WTC11 (cell line): ENCODE measurements at regions not wholly inside any gene's neighbourhood (a gene's known extent, or its start where the extent isn't known, plus 50 kb on each side); places are given as distances from the start of the nearest gene placed in this dataset.
"Not testable (repeated sequence)": the region's sequence is repeated elsewhere in the genome, so short reads cannot be mapped to it uniquely, and the experiment has no call there.

ENCODE experiments used
- ATAC-seq: fragments of 200-7000 bp; cut with Tn5 transposase; 2 replicates; pipeline ENCODE4 v1.10.0; 2021; ENCODE audit warnings: mild to moderate bottlenecking, moderate library complexity
- CTCF ChIA-PET: fragments of 300-600 bp; sonication (Branson Sonifier 250); formaldehyde crosslinking; loops from one replicate; lab custom pipeline; 2021; ENCODE audit warnings: antibody characterized with exemption; lab: Charles Lee
- POLR2A ChIA-PET: fragments of 350-600 bp; sonication (Branson Sonifier 250); formaldehyde crosslinking; loops from one replicate; lab custom pipeline; 2021; ENCODE audit warnings: antibody characterized with exemption; lab: Charles Lee
- DNase-seq: peaks from one replicate; pipeline ENCODE4 v3.0.0; 2021; ENCODE audit warnings: low spot score
- H3K27ac Mint-ChIP-seq: 2 replicates; pipeline ENCODE4 v1.8.0; 2021; ENCODE audit warnings: mixed read lengths
- H3K27me3 Mint-ChIP-seq: 2 replicates; pipeline ENCODE4 v1.8.0; 2021; ENCODE audit warnings: low read depth, mild to moderate bottlenecking, moderate library complexity, mixed read lengths
- H3K36me3 Mint-ChIP-seq: 2 replicates; pipeline ENCODE4 v1.8.0; 2021; ENCODE audit warnings: mixed read lengths
- H3K4me1 Mint-ChIP-seq: 2 replicates; pipeline ENCODE4 v1.8.0; 2022; ENCODE audit warnings: mixed read lengths
- H3K4me3 Mint-ChIP-seq: 2 replicates; pipeline ENCODE4 v1.8.0; 2021; ENCODE audit warnings: mild to moderate bottlenecking, moderate library complexity, mixed read lengths
- H3K9me3 Mint-ChIP-seq: 2 replicates; pipeline ENCODE4 v1.8.0; 2021; ENCODE audit warnings: mixed read lengths
- ATF3 ChIP-seq: sonication (generic); formaldehyde crosslinking; conservative IDR thresholded peaks from 2 replicates; pipeline ENCODE4 v1.8.1; 2022; ENCODE audit warnings: mild to moderate bottlenecking, missing genetic modification reagents
- ATF6 ChIP-seq: sonication (generic); formaldehyde crosslinking; IDR thresholded peaks from 2 replicates; pipeline ENCODE4 v1.8.1; 2023; ENCODE audit warnings: mild to moderate bottlenecking, missing genetic modification reagents
- CBFB ChIP-seq: sonication (generic); formaldehyde crosslinking; IDR thresholded peaks from 2 replicates; pipeline ENCODE4 v1.8.1; 2022; ENCODE audit warnings: mild to moderate bottlenecking, low read depth, missing genetic modification reagents
- CTCF ChIP-seq: fragments of 200-600 bp; IDR thresholded peaks from 2 replicates; pipeline ENCODE4 v1.8.0; 2022; ENCODE audit warnings: antibody characterized with exemption
- E2F1 ChIP-seq: sonication (generic); formaldehyde crosslinking; IDR thresholded peaks from 2 replicates; pipeline ENCODE4 v1.8.0; 2022; ENCODE audit warnings: mild to moderate bottlenecking, missing genetic modification reagents
- GABPB1 ChIP-seq: sonication (generic); formaldehyde crosslinking; IDR thresholded peaks from 2 replicates; pipeline ENCODE4 v1.8.1; 2023; ENCODE audit warnings: mild to moderate bottlenecking, missing genetic modification reagents
- GRHL2 ChIP-seq: fragments of 250-450 bp; sonication (Bioruptor Pico); IDR thresholded peaks from 2 replicates; pipeline ENCODE4 v1.8.0; 2022; ENCODE audit warnings: mild to moderate bottlenecking, moderate library complexity; ENCODE audit not compliant: insufficient replicate concordance, severe bottlenecking
- GTF2I ChIP-seq: fragments of 250-450 bp; sonication (Bioruptor Pico); conservative IDR thresholded peaks from 2 replicates; pipeline ENCODE4 v1.4.0; 2021; ENCODE audit warnings: mild to moderate bottlenecking
- HMGA2 ChIP-seq: fragments of 250-450 bp; sonication (Bioruptor Pico); IDR thresholded peaks from 2 replicates; pipeline ENCODE4 v1.4.0; 2021; ENCODE audit warnings: mild to moderate bottlenecking, moderate library complexity
- JUN ChIP-seq: sonication (generic); formaldehyde crosslinking; IDR thresholded peaks from 2 replicates; pipeline ENCODE4 v1.8.0; 2023; ENCODE audit warnings: mild to moderate bottlenecking, missing genetic modification reagents
- KAT7 ChIP-seq: sonication (generic); formaldehyde crosslinking; IDR thresholded peaks from 2 replicates; pipeline ENCODE4 v1.8.1; 2023; ENCODE audit warnings: missing genetic modification reagents, mild to moderate bottlenecking, borderline replicate concordance
- MYBL2 ChIP-seq: sonication (generic); formaldehyde crosslinking; IDR thresholded peaks from 2 replicates; pipeline ENCODE4 v1.8.1; 2023; ENCODE audit warnings: mild to moderate bottlenecking, moderate library complexity, missing genetic modification reagents
- NR2C2 ChIP-seq: sonication (generic); formaldehyde crosslinking; IDR thresholded peaks from 2 replicates; pipeline ENCODE4 v1.8.0; 2022; ENCODE audit warnings: mild to moderate bottlenecking, missing genetic modification reagents
- OVOL2 ChIP-seq: fragments of 250-450 bp; sonication (Bioruptor Pico); IDR thresholded peaks from 2 replicates; pipeline ENCODE4 v1.9.0; 2021; ENCODE audit warnings: mild to moderate bottlenecking, borderline replicate concordance
- PRRX2 ChIP-seq: fragments of 250-450 bp; sonication (Bioruptor Pico); IDR thresholded peaks from 2 replicates; pipeline ENCODE4 v1.8.0; 2021; ENCODE audit warnings: mild to moderate bottlenecking
- SP1 ChIP-seq: sonication (generic); formaldehyde crosslinking; conservative IDR thresholded peaks from 2 replicates; pipeline ENCODE4 v1.8.1; 2022; ENCODE audit warnings: missing genetic modification reagents
- TEAD4 ChIP-seq: sonication (generic); formaldehyde crosslinking; IDR thresholded peaks from 2 replicates; pipeline ENCODE4 v1.8.0; 2022; ENCODE audit warnings: mild to moderate bottlenecking, missing genetic modification reagents
- ZBTB21 ChIP-seq: sonication (generic); formaldehyde crosslinking; IDR thresholded peaks from 2 replicates; pipeline ENCODE4 v1.8.1; 2023; ENCODE audit warnings: mild to moderate bottlenecking, missing genetic modification reagents, borderline replicate concordance
- ZNF232 ChIP-seq: sonication (generic); formaldehyde crosslinking; IDR thresholded peaks from 2 replicates; pipeline ENCODE4 v1.8.0; 2022; ENCODE audit warnings: mild to moderate bottlenecking, missing genetic modification reagents
- ZNF396 ChIP-seq: fragments of 250-450 bp; sonication (Bioruptor Pico); IDR thresholded peaks from 2 replicates; pipeline ENCODE4 v1.8.0; 2021; ENCODE audit warnings: mild to moderate bottlenecking, moderate library complexity, borderline replicate concordance
- ZNF416 ChIP-seq: fragments of 250-450 bp; sonication (Bioruptor Pico); IDR thresholded peaks from 2 replicates; pipeline ENCODE4 v1.9.0; 2021; ENCODE audit warnings: mild to moderate bottlenecking, inconsistent platforms
- TF ChIP-seq, protein P1 (sequence below): fragments of 250-450 bp; sonication (Bioruptor Pico); IDR thresholded peaks from 2 replicates; pipeline ENCODE4 v1.9.0; 2021; ENCODE audit warnings: mild to moderate bottlenecking
- TF ChIP-seq, protein P2 (sequence below): sonication (generic); formaldehyde crosslinking; IDR thresholded peaks from 2 replicates; pipeline ENCODE4 v1.8.1; 2023; ENCODE audit warnings: mild to moderate bottlenecking, missing genetic modification reagents, moderate library complexity
- TF ChIP-seq, protein P3 (sequence below): sonication (generic); formaldehyde crosslinking; IDR thresholded peaks from 2 replicates; pipeline ENCODE4 v1.8.1; 2023; ENCODE audit warnings: mild to moderate bottlenecking, moderate library complexity, missing genetic modification reagents

- no peaks in the 10 kb centered on the region for H3K4me1 Mint-ChIP-seq
- TF ChIP-seq GTF2I (CRISPR knock-in tag) (no peak), NR2C2 (CRISPR knock-in tag) (no peak), KAT7 (CRISPR knock-in tag) (no peak), GRHL2 (CRISPR knock-in tag) (no peak), SP1 (CRISPR knock-in tag) (no peak), MYBL2 (CRISPR knock-in tag) (no peak), E2F1 (CRISPR knock-in tag) (no peak), PRRX2 (no peak), ATF3 (CRISPR knock-in tag) (no peak), ATF6 (CRISPR knock-in tag) (no peak), ZNF396 (CRISPR knock-in tag) (no peak), OVOL2 (CRISPR knock-in tag) (no peak), TEAD4 (CRISPR knock-in tag) (no peak), JUN (no peak), ZNF416 (CRISPR knock-in tag) (no peak), GABPB1 (CRISPR knock-in tag) (no peak), HMGA2 (CRISPR knock-in tag) (no peak), ZNF232 (no peak)
- TF ChIP-seq, protein P1, sequence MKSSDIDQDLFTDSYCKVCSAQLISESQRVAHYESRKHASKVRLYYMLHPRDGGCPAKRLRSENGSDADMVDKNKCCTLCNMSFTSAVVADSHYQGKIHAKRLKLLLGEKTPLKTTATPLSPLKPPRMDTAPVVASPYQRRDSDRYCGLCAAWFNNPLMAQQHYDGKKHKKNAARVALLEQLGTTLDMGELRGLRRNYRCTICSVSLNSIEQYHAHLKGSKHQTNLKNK (CRISPR knock-in tag): no peak
- TF ChIP-seq, protein P2, sequence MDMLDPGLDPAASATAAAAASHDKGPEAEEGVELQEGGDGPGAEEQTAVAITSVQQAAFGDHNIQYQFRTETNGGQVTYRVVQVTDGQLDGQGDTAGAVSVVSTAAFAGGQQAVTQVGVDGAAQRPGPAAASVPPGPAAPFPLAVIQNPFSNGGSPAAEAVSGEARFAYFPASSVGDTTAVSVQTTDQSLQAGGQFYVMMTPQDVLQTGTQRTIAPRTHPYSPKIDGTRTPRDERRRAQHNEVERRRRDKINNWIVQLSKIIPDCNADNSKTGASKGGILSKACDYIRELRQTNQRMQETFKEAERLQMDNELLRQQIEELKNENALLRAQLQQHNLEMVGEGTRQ (CRISPR knock-in tag): no peak
- H3K27me3 Mint-ChIP-seq: no peaks in the 10 kb centered on the region
- no peaks in the 10 kb centered on the region for H3K9me3 Mint-ChIP-seq
- no peak overlapping the region for H3K4me3 Mint-ChIP-seq
- H3K36me3 Mint-ChIP-seq: no peaks in the 10 kb centered on the region
- CTCF ChIA-PET: no interaction called here
- POLR2A ChIA-PET: interaction anchor here (0.6 kb wide), 1 partner anchor 1296 kb away, joined by 3 read pairs; no protein-coding TSS in a partner anchor
- DNase-seq (no peak), ATAC-seq (no peak)
- no peak overlapping the region for H3K27ac Mint-ChIP-seq
Observed at GRCh38 chr12:59056966-59057365, 136.7 kb upstream of the LRIG3 start.

GRCh38 chr12:59055204-59055860, 135.0 kb upstream of the LRIG3 start:
- Mint-ChIP-seq H3K4me1 (no peaks in the 10 kb centered on the region), H3K27me3 (no peaks in the 10 kb centered on the region), H3K9me3 (no peaks in the 10 kb centered on the region), H3K36me3 (no peaks in the 10 kb centered on the region), H3K27ac (no peak overlapping the region), H3K4me3 (no peak overlapping the region)
- ChIA-PET POLR2A (interaction anchor here (0.6 kb wide), 2 partner anchors 93 to 545 kb away, joined by 3 read pairs; no protein-coding TSS in a partner anchor), CTCF (no interaction called here)
- DNase-seq (no peak), ATAC-seq (no peak)
- TF ChIP-seq, protein P3, sequence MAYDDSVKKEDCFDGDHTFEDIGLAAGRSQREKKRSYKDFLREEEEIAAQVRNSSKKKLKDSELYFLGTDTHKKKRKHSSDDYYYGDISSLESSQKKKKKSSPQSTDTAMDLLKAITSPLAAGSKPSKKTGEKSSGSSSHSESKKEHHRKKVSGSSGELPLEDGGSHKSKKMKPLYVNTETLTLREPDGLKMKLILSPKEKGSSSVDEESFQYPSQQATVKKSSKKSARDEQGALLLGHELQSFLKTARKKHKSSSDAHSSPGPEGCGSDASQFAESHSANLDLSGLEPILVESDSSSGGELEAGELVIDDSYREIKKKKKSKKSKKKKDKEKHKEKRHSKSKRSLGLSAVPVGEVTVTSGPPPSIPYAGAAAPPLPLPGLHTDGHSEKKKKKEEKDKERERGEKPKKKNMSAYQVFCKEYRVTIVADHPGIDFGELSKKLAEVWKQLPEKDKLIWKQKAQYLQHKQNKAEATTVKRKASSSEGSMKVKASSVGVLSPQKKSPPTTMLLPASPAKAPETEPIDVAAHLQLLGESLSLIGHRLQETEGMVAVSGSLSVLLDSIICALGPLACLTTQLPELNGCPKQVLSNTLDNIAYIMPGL (CRISPR knock-in tag): no peak
- TF ChIP-seq ZBTB21 (CRISPR knock-in tag) (no peak), NR2C2 (CRISPR knock-in tag) (no peak), PRRX2 (no peak), CTCF (no peak), CBFB (no peak), HMGA2 (CRISPR knock-in tag) (no peak)

DNA sequence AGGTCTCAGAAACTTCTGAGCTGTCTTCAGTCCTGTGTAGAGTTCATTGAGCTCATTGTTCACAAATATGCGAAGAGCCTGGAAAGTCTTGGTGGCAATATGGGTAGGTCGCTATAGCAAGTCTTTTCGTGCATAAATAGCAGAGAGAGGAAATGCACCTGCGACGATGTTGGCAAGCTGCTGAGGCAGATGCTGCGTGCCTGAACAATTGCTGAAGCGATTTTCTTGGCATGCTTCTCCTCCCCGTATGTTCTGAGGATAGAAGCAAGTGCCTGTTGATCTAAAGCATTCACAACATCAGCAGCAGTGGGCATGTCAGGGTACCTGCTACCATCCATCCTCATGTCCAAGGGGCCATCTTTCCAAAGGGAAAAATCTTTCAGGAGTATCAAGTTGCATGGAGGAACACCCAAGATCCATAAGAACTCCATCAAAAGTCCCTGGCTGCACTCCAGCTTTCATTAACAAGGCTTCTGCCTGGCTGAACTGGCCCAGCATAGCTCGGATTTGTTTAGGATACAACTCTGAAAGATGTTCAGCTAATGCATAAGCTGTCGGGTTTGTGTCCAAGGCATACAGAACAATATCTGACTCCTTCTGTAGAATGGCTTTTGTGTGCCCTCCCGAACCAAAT, 133.1 kb upstream of the LRIG3 start:
- POLR2A ChIA-PET, H3K27ac Mint-ChIP-seq, DNase-seq, H3K36me3 Mint-ChIP-seq, H3K27me3 Mint-ChIP-seq, H3K4me1 Mint-ChIP-seq, H3K4me3 Mint-ChIP-seq, ATAC-seq, H3K9me3 Mint-ChIP-seq: not testable (repeated sequence)
- CTCF ChIA-PET: interaction anchor here (0.7 kb wide), 1 partner anchor 512 kb away, joined by 5 read pairs; no protein-coding TSS in a partner anchor
